ENCODE measurements at regions not wholly inside any gene's neighbourhood (a gene's known extent, or its start where the extent isn't known, plus 50 kb on each side); places are given as distances from the start of the nearest gene placed in this dataset.
"Not testable (repeated sequence)": the region's sequence is repeated elsewhere in the genome, so short reads cannot be mapped to it uniquely, and the experiment has no call there.

DNA sequence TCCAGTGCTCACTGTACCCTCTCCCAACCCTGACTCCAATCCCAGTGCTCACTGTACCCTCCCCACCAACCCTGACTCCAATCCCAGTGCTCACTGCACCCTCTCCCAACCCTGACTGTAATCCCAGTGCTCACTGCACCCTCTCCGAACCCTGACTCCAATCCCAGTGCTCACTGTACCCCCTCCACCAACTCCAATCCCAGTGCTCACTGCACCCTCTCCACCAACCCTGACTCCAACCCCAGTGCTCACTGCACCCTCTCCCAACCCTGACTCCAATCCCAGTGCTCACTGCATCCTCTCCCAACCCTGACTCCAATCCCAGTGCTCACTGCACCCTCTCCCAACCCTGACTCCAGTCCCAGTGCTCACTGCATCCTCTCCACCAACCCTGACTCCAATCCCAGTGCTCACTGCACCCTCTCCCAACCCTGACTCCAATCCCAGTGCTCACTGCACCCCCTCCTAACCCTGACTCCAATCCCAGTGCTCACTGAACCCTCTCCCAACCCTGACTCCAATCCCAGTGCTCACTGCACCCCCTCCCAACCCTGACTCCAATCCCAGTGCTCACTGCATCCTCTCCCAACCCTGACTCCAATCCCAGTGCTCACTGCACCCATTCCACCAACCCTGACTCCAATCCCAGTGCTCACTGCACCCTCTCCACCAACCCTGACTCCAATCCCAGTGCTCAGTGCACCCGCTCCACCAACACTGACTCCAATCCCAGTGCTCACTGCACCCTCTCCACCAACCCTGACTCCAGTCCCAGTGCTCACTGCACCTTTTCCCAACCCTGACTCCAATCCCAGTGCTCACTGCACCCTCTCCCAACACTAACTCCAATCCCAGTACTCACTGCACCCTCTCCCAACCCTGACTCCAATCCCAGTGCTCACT, 136.3 kb upstream of the ZNF618 start:
- TF ChIP-seq, protein P1, sequence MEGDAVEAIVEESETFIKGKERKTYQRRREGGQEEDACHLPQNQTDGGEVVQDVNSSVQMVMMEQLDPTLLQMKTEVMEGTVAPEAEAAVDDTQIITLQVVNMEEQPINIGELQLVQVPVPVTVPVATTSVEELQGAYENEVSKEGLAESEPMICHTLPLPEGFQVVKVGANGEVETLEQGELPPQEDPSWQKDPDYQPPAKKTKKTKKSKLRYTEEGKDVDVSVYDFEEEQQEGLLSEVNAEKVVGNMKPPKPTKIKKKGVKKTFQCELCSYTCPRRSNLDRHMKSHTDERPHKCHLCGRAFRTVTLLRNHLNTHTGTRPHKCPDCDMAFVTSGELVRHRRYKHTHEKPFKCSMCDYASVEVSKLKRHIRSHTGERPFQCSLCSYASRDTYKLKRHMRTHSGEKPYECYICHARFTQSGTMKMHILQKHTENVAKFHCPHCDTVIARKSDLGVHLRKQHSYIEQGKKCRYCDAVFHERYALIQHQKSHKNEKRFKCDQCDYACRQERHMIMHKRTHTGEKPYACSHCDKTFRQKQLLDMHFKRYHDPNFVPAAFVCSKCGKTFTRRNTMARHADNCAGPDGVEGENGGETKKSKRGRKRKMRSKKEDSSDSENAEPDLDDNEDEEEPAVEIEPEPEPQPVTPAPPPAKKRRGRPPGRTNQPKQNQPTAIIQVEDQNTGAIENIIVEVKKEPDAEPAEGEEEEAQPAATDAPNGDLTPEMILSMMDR (IDR thresholded peaks at IDR 0.05): not testable (repeated sequence)
- TF ChIP-seq POLR2A, POLR2AphosphoS5 (IDR thresholded peaks at IDR 0.05): not testable (repeated sequence)
